Effector CD8-positive, alpha-beta T cell (primary cell): ENCODE measurements at regions not wholly inside any gene's neighbourhood (a gene's known extent, or its start where the extent isn't known, plus 50 kb on each side); places are given as distances from the start of the nearest gene placed in this dataset.

Experiments used
- DNase-seq: peaks from one replicate; lab custom pipeline; 2025; lab: John Stamatoyannopoulos, UW

GRCh38 chr11:112751772-112752171, 209.4 kb upstream of the NCAM1 start:
- DNase-seq, result no peak

- DNase-seq, result no peak
Observed at GRCh38 chr11:112752563-112752962, 208.7 kb upstream of the NCAM1 start.

- no peak for DNase-seq
Observed at GRCh38 chr11:112753706-112754105, 207.5 kb upstream of the NCAM1 start.

- no peak for DNase-seq
Observed at GRCh38 chr11:112759418-112759817, 201.8 kb upstream of the NCAM1 start.

GRCh38 chr11:112760396-112761059, 200.7 kb upstream of the NCAM1 start:
- DNase-seq, result no peak

- DNase-seq, result no peak
Observed at GRCh38 chr11:112761911-112762706, 199.1 kb upstream of the NCAM1 start.

GRCh38 chr11:112762707-112763090, 198.5 kb upstream of the NCAM1 start:
- DNase-seq, result no peak

GRCh38 chr11:112765337-112765736, 195.9 kb upstream of the NCAM1 start:
- no peak for DNase-seq

- DNase-seq, result no peak
Observed at GRCh38 chr11:112769170-112769569, 192.1 kb upstream of the NCAM1 start.

- no peak for DNase-seq
Observed at GRCh38 chr11:112769584-112769983, 191.6 kb upstream of the NCAM1 start.

- DNase-seq, result no peak
Observed at GRCh38 chr11:112770033-112770432, 191.2 kb upstream of the NCAM1 start.

GRCh38 chr11:112770487-112770886, 190.7 kb upstream of the NCAM1 start:
- no peak for DNase-seq

GRCh38 chr11:112771851-112772250, 189.4 kb upstream of the NCAM1 start:
- DNase-seq, result no peak

GRCh38 chr11:112773264-112773663, 188.0 kb upstream of the NCAM1 start:
- DNase-seq, result no peak

GRCh38 chr11:112776834-112777233, 184.4 kb upstream of the NCAM1 start:
- no peak for DNase-seq

GRCh38 chr11:112777283-112777751, 183.9 kb upstream of the NCAM1 start:
- DNase-seq, result no peak

GRCh38 chr11:112778091-112778876, 182.9 kb upstream of the NCAM1 start:
- DNase-seq, result no peak

- no peak for DNase-seq
Observed at GRCh38 chr11:112778877-112779266, 182.3 kb upstream of the NCAM1 start.

- no peak for DNase-seq
Observed at GRCh38 chr11:112780351-112781087, 180.7 kb upstream of the NCAM1 start.

- no peak for DNase-seq
Observed at GRCh38 chr11:112783945-112784322, 177.3 kb upstream of the NCAM1 start.

GRCh38 chr11:112784323-112785073, 176.7 kb upstream of the NCAM1 start:
- DNase-seq, result no peak
